Gastrocnemius medialis (tissue), 4 donors: ENCODE measurements at regions not wholly inside any gene's neighbourhood (a gene's known extent, or its start where the extent isn't known, plus 50 kb on each side); places are given as distances from the start of the nearest gene placed in this dataset.
"Not testable (repeated sequence)": the region's sequence is repeated elsewhere in the genome, so short reads cannot be mapped to it uniquely, and the experiment has no call there.

Source experiments
- CTCF ChIP-seq, 5 experiments: fragments of 450-650 bp in 3 of 5; fragments of 200-600 bp in 2 of 5; sonication (generic) in 2 of 5; IDR thresholded peaks in 4 of 5; conservative IDR thresholded peaks in 1 of 5; 1 replicate in 4 of 5; 2 replicates in 1 of 5; pipeline ENCODE4 v1.5.1; 2016 to 2019; ENCODE audit warnings: antibody characterized with exemption in 5 of 5, mild to moderate bottlenecking in 3 of 5, moderate library complexity in 3 of 5
- POLR2A ChIP-seq, 2 donors: fragments of 450-650 bp; IDR thresholded peaks; one replicate each; pipeline ENCODE4 v1.6.1; 2017; ENCODE audit warnings: antibody characterized with exemption in 2 of 2, mild to moderate bottlenecking in 2 of 2, moderate library complexity in 2 of 2

GRCh38 chr6:169098651-169099050 lies 155.0 kb downstream of the THBS2 start:
- TF ChIP-seq CTCF (IDR thresholded peaks at IDR 0.05 in 4 of 5, conservative IDR thresholded peaks at IDR 0.05 in 1 of 5); POLR2A (IDR thresholded peaks at IDR 0.05): not testable (repeated sequence)
